K562 (cell line): ENCODE measurements at regions not wholly inside any gene's neighbourhood (a gene's known extent, or its start where the extent isn't known, plus 50 kb on each side); places are given as distances from the start of the nearest gene placed in this dataset.

Experiments used
- ATAC-seq: fragments of 200-7000 bp; cut with Tn5 transposase; 3 replicates; pipeline ENCODE4 v1.9.1; 2020; ENCODE audit warnings: moderate library complexity
- BruUV-seq: library from RNA; stranded (reverse); fragments of 400-500 nt; replicated peaks from 2 replicates; lab custom pipeline; 2021; lab: Mats Ljungman, UMichigan
- CTCF ChIA-PET: fragments of 300-600 bp; formaldehyde crosslinking; extraction: SDS; loops from one replicate; lab custom pipeline; 2021; ENCODE audit warnings: low intra/inter-chr PET ratio; lab: Yijun Ruan, JAX
- POLR2A ChIA-PET: fragments of 300-600, 350-650 bp; sonication (Branson Sonifier 250); formaldehyde crosslinking; extraction: SDS; loops from one replicate; lab custom pipeline; 2021; ENCODE audit warnings: antibody characterized with exemption, inconsistent platforms; lab: Yijun Ruan, JAX
- DNase-seq, 4 experiments: peaks; one replicate each; pipeline versions ENCODE4 v3.0.0 to v3.0.0-alpha.2; 2011 to 2018; ENCODE audit warnings: low spot score in 3 of 4, mixed read lengths in 3 of 4; ENCODE audit errors: extremely low read depth in 1 of 4
- FAIRE-seq: peaks from 2 replicates; lab custom pipeline; 2011; peaks lifted over from hg19 to GRCh38; lab: Jason Lieb, UNC
- H2AFZ ChIP-seq: 2 replicates; pipeline ENCODE4 v1.6.0; 2011; ENCODE audit warnings: low read depth, low read length, control low read depth, inconsistent platforms
- H3K27ac ChIP-seq: fragments of 200-600 bp; 3 replicates; pipeline ENCODE4 v1.8.0; 2011; ENCODE audit warnings: low read depth, mild to moderate bottlenecking, control low read depth, inconsistent platforms, low read length, moderate library complexity, mixed read lengths; ENCODE audit errors: extremely low read depth
- H3K27me3 ChIP-seq, 2 experiments: fragments of 300-600 bp in 1 of 2; 2 replicates in 1 of 2; 3 replicates in 1 of 2; pipeline versions ENCODE4 v1.6.0 to v1.8.0; 2011; ENCODE audit warnings: inconsistent platforms in 2 of 2, low read length in 2 of 2, mild to moderate bottlenecking in 1 of 2, mixed read lengths in 1 of 2, moderate library complexity in 1 of 2; ENCODE audit not compliant: control insufficient read depth in 2 of 2, insufficient read depth in 2 of 2
- H3K36me3 ChIP-seq: fragments of 300-600 bp; 3 replicates; pipeline ENCODE4 v1.8.0; 2011; ENCODE audit warnings: mild to moderate bottlenecking, low read length, inconsistent platforms; ENCODE audit not compliant: control insufficient read depth, insufficient read depth
- H3K4me1 ChIP-seq, 2 experiments: fragments of 200-600 bp in 1 of 2; replicated peaks in 1 of 2; 2 replicates in 1 of 2; 3 replicates in 1 of 2; pipeline versions ENCODE4 v1.5.1 to v1.8.0; 2011; ENCODE audit warnings: inconsistent platforms in 2 of 2, low read length in 2 of 2, mild to moderate bottlenecking in 1 of 2, mixed read lengths in 1 of 2, moderate library complexity in 1 of 2; ENCODE audit not compliant: control insufficient read depth in 2 of 2, insufficient read depth in 2 of 2
- H3K4me2 ChIP-seq: 2 replicates; pipeline ENCODE4 v1.6.1; 2011; ENCODE audit warnings: low read length, control low read depth, inconsistent platforms, mixed read lengths; ENCODE audit not compliant: insufficient read depth
- H3K4me3 ChIP-seq: fragments of 200-600 bp; sonication (generic), shearing (Covaris generic); 2 replicates; pipeline ENCODE4 v1.5.1; 2016; ENCODE audit warnings: control low read depth, inconsistent platforms
- H3K79me2 ChIP-seq: fragments of 200-600 bp; 3 replicates; pipeline ENCODE4 v1.8.0; 2011; ENCODE audit warnings: low read length, inconsistent platforms; ENCODE audit not compliant: control insufficient read depth, insufficient read depth
- H3K9ac ChIP-seq, 2 experiments: 2 replicates each; pipeline versions ENCODE4 v1.6.0 to v1.6.1; 2011; ENCODE audit warnings: low read depth in 2 of 2, low read length in 2 of 2, control low read depth in 1 of 2, inconsistent platforms in 1 of 2, mild to moderate bottlenecking in 1 of 2, mixed read lengths in 1 of 2; ENCODE audit not compliant: insufficient read depth in 1 of 2
- H3K9me1 ChIP-seq: one replicate; pipeline ENCODE4 v1.6.0; 2011; ENCODE audit warnings: inconsistent platforms, mild to moderate bottlenecking, low read length, moderate library complexity; ENCODE audit not compliant: control insufficient read depth, insufficient read depth
- H3K9me3 ChIP-seq: replicated peaks from 2 replicates; pipeline ENCODE4 v1.5.1; 2011; ENCODE audit warnings: low read depth, low read length, inconsistent platforms; ENCODE audit not compliant: control insufficient read depth, insufficient read depth
- H4K20me1 ChIP-seq: replicated peaks from 2 replicates; pipeline ENCODE4 v1.6.1; 2011; ENCODE audit warnings: low read length, inconsistent platforms, mixed read lengths; ENCODE audit not compliant: control insufficient read depth, insufficient read depth
- C11orf30 ChIP-seq: fragments of 450-650 bp; IDR thresholded peaks from 2 replicates; pipeline ENCODE4 v1.6.1; 2016; ENCODE audit warnings: low read depth, mild to moderate bottlenecking
- CBX3 ChIP-seq, 2 experiments: IDR thresholded peaks; 1 replicate in 1 of 2; 2 replicates in 1 of 2; pipeline ENCODE4 v1.6.1; 2012; ENCODE audit warnings: inconsistent platforms in 2 of 2, low read length in 2 of 2, borderline replicate concordance in 1 of 2, control low read depth in 1 of 2
- DNMT1 ChIP-seq: fragments of 450-650 bp; IDR thresholded peaks from 2 replicates; pipeline ENCODE4 v1.6.1; 2016; ENCODE audit warnings: antibody characterized with exemption, mild to moderate bottlenecking
- EP300 ChIP-seq: IDR thresholded peaks from 2 replicates; pipeline ENCODE4 v1.6.1; 2012; ENCODE audit warnings: low read length, improper control_type of control experiment
- ESRRB ChIP-seq: fragments of 250-450 bp; sonication (Bioruptor Pico); IDR thresholded peaks from 2 replicates; pipeline ENCODE4 v1.5.0; 2020; ENCODE audit warnings: mild to moderate bottlenecking, moderate library complexity, borderline replicate concordance
- KAT2B ChIP-seq: IDR thresholded peaks from one replicate; pipeline ENCODE4 v1.6.1; 2012; ENCODE audit warnings: low read depth, mild to moderate bottlenecking, control low read depth, inconsistent platforms, low read length, moderate library complexity
- KLF16 ChIP-seq: IDR thresholded peaks from 2 replicates; pipeline ENCODE4 v1.6.1; 2016; ENCODE audit warnings: antibody characterized with exemption
- MYNN ChIP-seq, 2 experiments: sonication (generic); formaldehyde crosslinking in 1 of 2; IDR thresholded peaks; 2 replicates each; pipeline versions ENCODE4 v1.5.0 to v1.6.1; 2016 to 2020; ENCODE audit warnings: antibody characterized with exemption in 1 of 2, missing genetic modification reagents in 1 of 2
- NFIX ChIP-seq: fragments of 250-450 bp; sonication (Bioruptor Pico); IDR thresholded peaks from 2 replicates; pipeline ENCODE4 v1.4.0; 2020; ENCODE audit warnings: low read depth, mild to moderate bottlenecking, moderate library complexity
- POLR2G ChIP-seq: fragments of 200-400 bp; formaldehyde crosslinking; IDR thresholded peaks from 2 replicates; pipeline ENCODE4 v1.6.1; 2017; ENCODE audit warnings: low read depth, mild to moderate bottlenecking, antibody characterized with exemption, low read length, moderate library complexity
- RCOR1 ChIP-seq, 2 experiments: IDR thresholded peaks; 2 replicates each; pipeline ENCODE4 v1.6.1; 2012; ENCODE audit warnings: low read depth in 2 of 2, low read length in 2 of 2, borderline replicate concordance in 1 of 2, improper control_type of control experiment in 1 of 2
- TAF9B ChIP-seq: fragments of 450-650 bp; IDR thresholded peaks from 2 replicates; pipeline ENCODE4 v1.6.1; 2018; ENCODE audit warnings: mild to moderate bottlenecking; ENCODE audit not compliant: partially characterized antibody
- ZNF224 ChIP-seq: sonication (generic); formaldehyde crosslinking; IDR thresholded peaks from 2 replicates; pipeline ENCODE4 v1.8.0; 2022; ENCODE audit warnings: mild to moderate bottlenecking, missing genetic modification reagents
- WGBS: fragments of 100-300 bp; shearing (Covaris generic); methylation state at CpG from one replicate; pipeline ENCODE4 v1.1.6; 2016; ENCODE audit warnings: low coverage, mixed read lengths; ENCODE audit not compliant: insufficient coverage; ENCODE audit errors: missing lambda C conversion rate; 5-methylcytosine and 5-hydroxymethylcytosine counted together
- in situ Hi-C: fragments of 300-500 bp; cut with MboI; formaldehyde crosslinking; loops from 4 replicates; pipeline ENCODE4 v1.15.0; 2018; ENCODE audit warnings: inconsistent platforms, mixed read lengths
- intact Hi-C: fragments of 100-400 bp; cut with micrococcal nuclease; formaldehyde crosslinking; loops from 2 replicates; pipeline ENCODE4 v1.14.2; 2022
- TF ChIP-seq, protein P1 (sequence below): sonication (generic); IDR thresholded peaks from 2 replicates; pipeline ENCODE4 v1.6.1; 2016
- TF ChIP-seq, protein P2 (sequence below): fragments of 250-450 bp; sonication (Bioruptor Pico); IDR thresholded peaks from 2 replicates; pipeline ENCODE4 v1.8.0; 2022; ENCODE audit warnings: inconsistent platforms

DNA sequence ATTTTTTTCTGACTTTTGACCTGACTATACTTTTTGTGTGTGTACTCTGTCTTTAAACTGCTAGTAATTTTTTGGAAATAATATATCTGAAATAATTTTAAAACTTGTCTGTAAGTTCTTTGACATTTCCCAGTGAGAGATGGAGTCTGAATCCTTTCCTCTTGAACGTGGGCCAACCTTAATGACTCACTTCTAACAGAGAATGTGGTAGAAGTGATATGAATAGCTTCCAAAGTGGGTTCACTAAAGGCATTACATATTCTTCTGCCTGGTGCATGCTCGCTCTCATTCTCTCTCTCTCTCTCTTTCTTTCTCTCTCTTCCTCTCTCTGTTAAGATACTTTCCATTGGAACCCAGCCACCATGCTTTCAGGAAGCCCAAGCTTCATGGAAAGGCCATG is 108.7 kb upstream of the FERMT1 start:
- WGBS: 0% methylated on average over 2 of the region's 2 CpGs
- no peak for TF ChIP-seq MYNN (IDR thresholded peaks at IDR 0.05)
- TF ChIP-seq MYNN (CRISPR knock-in tag; IDR thresholded peaks at IDR 0.05): no peak
- no peak for TF ChIP-seq ESRRB
- TF ChIP-seq KAT2B: no peak
- TF ChIP-seq RCOR1 (IDR thresholded peaks at IDR 0.05; ENCODE audit: borderline replicate concordance in 1 of 2, low read depth in 2 of 2, low read length in 2 of 2): no peak

DNA sequence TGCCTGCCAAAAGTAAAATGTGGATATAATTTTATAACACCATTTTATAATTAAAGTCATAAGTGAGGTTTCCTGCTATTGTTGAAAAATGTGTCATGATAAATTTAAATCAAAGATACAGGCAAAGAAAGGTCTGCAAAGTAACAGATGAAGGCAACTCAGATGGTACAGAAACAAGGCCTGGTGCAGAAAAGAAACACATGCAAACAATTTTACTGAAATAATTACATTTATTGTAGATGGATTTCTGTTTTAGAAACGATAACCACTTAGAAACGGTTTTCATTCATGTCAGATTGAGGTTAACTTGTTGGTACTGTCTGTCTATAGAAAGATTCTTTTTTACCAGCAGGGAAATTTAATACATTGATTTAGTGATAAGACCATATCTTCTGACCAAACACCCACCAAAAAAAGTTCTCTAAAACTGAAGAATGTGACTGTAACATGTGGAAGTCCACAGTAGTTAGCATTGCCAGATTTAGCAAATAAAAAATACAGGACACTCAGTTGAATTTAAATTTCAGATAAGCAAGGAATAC is 105.5 kb upstream of the FERMT1 start:
- Histone ChIP-seq H3K4me3 (no peak overlapping the region), H3K36me3 (no peaks in the 10 kb centered on the region), H3K27ac (no peak overlapping the region), H3K4me1 (no peaks in the 10 kb centered on the region), H3K9me3 (no peaks in the 10 kb centered on the region), H3K4me2 (no peak overlapping the region), H2AFZ (no peak overlapping the region), H3K79me2 (no peaks in the 10 kb centered on the region), H3K27me3 (no peaks in the 10 kb centered on the region), H3K9ac (no peak overlapping the region), H3K9me1 (no peaks in the 10 kb centered on the region), H4K20me1 (no peaks in the 10 kb centered on the region)
- intact Hi-C loops: no loop called here
- no TSS peak for BruUV-seq
- 0% methylated on average over 2 of the region's 2 CpGs for WGBS
- no peak for DNase-seq
- ChIA-PET CTCF (no interaction called here), POLR2A (no interaction called here)
- no peak for ATAC-seq
- in situ Hi-C loops: no loop called here
- no peak for FAIRE-seq
- TF ChIP-seq KAT2B (no peak), DNMT1 (no peak), POLR2G (no peak), EP300 (no peak), C11orf30 (no peak), CBX3 (IDR thresholded peaks at IDR 0.05; ENCODE audit: borderline replicate concordance in 1 of 2, low read length in 2 of 2) (no peak), ZNF224 (CRISPR knock-in tag) (no peak), NFIX (CRISPR knock-in tag) (no peak), KLF16 (no peak), TAF9B (no peak)
- TF ChIP-seq, protein P1, sequence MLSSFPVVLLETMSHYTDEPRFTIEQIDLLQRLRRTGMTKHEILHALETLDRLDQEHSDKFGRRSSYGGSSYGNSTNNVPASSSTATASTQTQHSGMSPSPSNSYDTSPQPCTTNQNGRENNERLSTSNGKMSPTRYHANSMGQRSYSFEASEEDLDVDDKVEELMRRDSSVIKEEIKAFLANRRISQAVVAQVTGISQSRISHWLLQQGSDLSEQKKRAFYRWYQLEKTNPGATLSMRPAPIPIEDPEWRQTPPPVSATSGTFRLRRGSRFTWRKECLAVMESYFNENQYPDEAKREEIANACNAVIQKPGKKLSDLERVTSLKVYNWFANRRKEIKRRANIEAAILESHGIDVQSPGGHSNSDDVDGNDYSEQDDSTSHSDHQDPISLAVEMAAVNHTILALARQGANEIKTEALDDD: no peak
- TF ChIP-seq, protein P2, sequence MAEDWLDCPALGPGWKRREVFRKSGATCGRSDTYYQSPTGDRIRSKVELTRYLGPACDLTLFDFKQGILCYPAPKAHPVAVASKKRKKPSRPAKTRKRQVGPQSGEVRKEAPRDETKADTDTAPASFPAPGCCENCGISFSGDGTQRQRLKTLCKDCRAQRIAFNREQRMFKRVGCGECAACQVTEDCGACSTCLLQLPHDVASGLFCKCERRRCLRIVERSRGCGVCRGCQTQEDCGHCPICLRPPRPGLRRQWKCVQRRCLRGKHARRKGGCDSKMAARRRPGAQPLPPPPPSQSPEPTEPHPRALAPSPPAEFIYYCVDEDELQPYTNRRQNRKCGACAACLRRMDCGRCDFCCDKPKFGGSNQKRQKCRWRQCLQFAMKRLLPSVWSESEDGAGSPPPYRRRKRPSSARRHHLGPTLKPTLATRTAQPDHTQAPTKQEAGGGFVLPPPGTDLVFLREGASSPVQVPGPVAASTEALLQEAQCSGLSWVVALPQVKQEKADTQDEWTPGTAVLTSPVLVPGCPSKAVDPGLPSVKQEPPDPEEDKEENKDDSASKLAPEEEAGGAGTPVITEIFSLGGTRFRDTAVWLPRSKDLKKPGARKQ (CRISPR knock-in tag): no peak

More for the DNA sequence above, 108.7 kb upstream of the FERMT1 start:
- Histone ChIP-seq H3K9me3 (no peaks in the 10 kb centered on the region), H4K20me1 (no peaks in the 10 kb centered on the region), H3K9ac (no peak overlapping the region), H2AFZ (no peak overlapping the region), H3K27ac (no peak overlapping the region), H3K4me1 (no peaks in the 10 kb centered on the region), H3K27me3 (no peaks in the 10 kb centered on the region), H3K4me2 (no peak overlapping the region), H3K79me2 (no peaks in the 10 kb centered on the region), H3K36me3 (no peaks in the 10 kb centered on the region), H3K4me3 (no peak overlapping the region), H3K9me1 (no peaks in the 10 kb centered on the region)
- ChIA-PET CTCF (no interaction called here), POLR2A (no interaction called here)
- BruUV-seq: no TSS peak
- no peak for ATAC-seq
- no peak for DNase-seq
- no peak for FAIRE-seq
- intact Hi-C loops: no loop called here
- in situ Hi-C loops: no loop called here
